Activated T-helper 1 cell treated with anti-CD3 and anti-CD28 coated beads, Interleukin-12 subunit alpha, Interleukin-12 subunit beta, Interleukin-2, Interleukin-4 antibody, amounts not matched to agents 30 ng/mL and 10 ng/mL and 1 ng/mL, durations not matched to agents 14 hours and 24 hours and 36 hours (primary cell): ENCODE measurements at regions not wholly inside any gene's neighbourhood (a gene's known extent, or its start where the extent isn't known, plus 50 kb on each side); places are given as distances from the start of the nearest gene placed in this dataset.

Experiments used
- DNase-seq: peaks from one replicate; pipeline ENCODE4 v3.0.0; 2021; ENCODE audit warnings: low spot score
- H3K27ac Mint-ChIP-seq: one replicate; pipeline ENCODE4 v1.8.0; 2021; ENCODE audit warnings: mild to moderate bottlenecking, mixed read lengths
- H3K27me3 Mint-ChIP-seq: one replicate; pipeline ENCODE4 v1.8.0; 2022; ENCODE audit warnings: mild to moderate bottlenecking, moderate library complexity, mixed read lengths; ENCODE audit not compliant: insufficient read depth
- H3K36me3 Mint-ChIP-seq: one replicate; pipeline ENCODE4 v1.8.0; 2021; ENCODE audit warnings: low read depth, mixed read lengths
- H3K4me1 Mint-ChIP-seq: one replicate; pipeline ENCODE4 v1.8.0; 2021; ENCODE audit warnings: low read depth, mixed read lengths
- H3K4me3 Mint-ChIP-seq: one replicate; pipeline ENCODE4 v1.8.0; 2021; ENCODE audit warnings: mild to moderate bottlenecking, moderate library complexity, mixed read lengths
- H3K9me3 Mint-ChIP-seq: one replicate; pipeline ENCODE4 v1.8.0; 2021; ENCODE audit warnings: mixed read lengths
- intact Hi-C: fragments of 100-400 bp; cut with micrococcal nuclease; formaldehyde crosslinking; loops from one replicate; pipeline ENCODE4 v1.15.1; 2024

DNA sequence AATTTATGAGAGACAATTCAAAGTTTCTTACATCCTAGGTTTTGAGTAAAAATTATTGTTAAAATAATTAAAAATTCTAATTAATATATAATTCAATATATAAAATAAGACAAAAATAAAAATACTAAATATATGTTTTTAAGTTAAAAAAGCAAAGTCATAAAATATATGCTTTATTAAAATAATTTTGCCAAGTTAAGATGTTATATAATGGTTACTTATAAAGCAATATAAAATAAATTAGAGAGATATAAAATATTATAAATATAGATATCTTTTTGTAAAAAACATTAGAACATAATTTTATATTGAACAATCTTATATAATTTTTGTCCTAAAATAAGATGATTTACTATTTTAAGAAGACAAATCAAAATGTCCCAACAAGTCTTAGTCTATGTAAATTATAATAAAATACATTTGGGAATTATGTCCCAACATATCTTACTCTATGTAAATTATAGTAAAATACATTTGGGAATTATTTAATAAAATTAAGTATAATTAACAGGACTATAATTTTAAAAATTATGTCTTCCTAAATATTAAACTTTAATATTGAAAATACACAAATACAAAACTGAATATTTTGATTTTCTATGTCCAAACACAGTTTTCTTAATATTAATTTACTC is 67.7 kb upstream of the TOP3B start:
- no peaks in the 10 kb centered on the region for H3K4me1 Mint-ChIP-seq

DNA sequence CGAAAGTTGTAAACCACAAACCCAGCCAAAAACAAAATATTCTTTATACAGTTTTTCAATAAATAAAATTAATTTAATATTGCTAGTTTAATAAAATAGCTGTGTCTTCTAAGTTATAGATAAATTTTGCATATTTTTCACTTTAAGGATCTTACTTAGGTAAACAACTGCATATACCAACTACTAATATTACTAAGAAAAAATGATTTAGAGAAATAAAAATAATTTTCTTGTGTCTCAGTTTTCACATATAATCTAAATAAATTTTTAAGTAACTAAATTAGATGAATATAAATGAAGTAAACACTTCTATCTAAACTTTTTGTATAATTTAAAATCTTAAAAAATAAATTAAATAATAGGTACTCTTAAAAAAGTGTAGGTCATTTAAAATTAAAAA is 67.1 kb upstream of the TOP3B start:
- H3K36me3 Mint-ChIP-seq = no peaks in the 10 kb centered on the region
- no peak overlapping the region for H3K4me3 Mint-ChIP-seq
- intact Hi-C loops = no loop called here
- DNase-seq = no peak
- H3K27ac Mint-ChIP-seq = no peak overlapping the region
- H3K4me1 Mint-ChIP-seq = no peaks in the 10 kb centered on the region
- peaks cover 25% of the 10 kb centered on the region for H3K27me3 Mint-ChIP-seq
- H3K9me3 Mint-ChIP-seq = no peaks in the 10 kb centered on the region

More for the DNA sequence above, 67.7 kb upstream of the TOP3B start:
- Mint-ChIP-seq H3K9me3 (no peaks in the 10 kb centered on the region), H3K27me3 (peaks cover 25% of the 10 kb centered on the region), H3K4me3 (no peak overlapping the region), H3K27ac (no peak overlapping the region), H3K36me3 (no peaks in the 10 kb centered on the region)
- intact Hi-C loops = no loop called here
- DNase-seq = no peak

DNA sequence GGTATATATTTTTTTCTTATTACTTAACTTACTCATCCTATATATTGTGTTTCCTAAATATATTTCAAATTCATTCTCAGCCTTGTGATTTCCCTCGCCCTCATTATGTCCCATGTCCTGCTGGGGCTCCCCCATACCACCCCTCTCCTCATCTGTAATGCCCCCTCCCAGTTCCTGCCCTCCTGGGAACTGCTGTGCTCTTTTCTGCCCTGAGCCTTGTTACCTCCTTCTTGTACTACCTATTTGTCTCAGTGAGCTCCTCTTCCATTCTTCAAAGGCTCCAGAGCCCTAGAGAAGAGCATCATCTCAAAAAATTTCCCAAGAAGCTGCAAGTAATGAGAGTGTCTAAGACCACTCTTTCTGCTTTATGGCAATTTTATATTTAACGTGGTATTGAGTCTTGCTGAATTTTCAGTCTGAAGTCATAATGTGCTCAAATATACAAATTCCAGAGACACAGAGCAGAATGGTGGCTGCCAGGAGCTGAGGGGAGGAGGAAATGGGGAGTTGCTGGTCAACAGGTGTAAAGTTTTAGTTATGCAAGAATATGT is 66.5 kb upstream of the TOP3B start:
- Mint-ChIP-seq H3K27ac (no peak overlapping the region), H3K27me3 (peaks cover 19% of the 10 kb centered on the region), H3K4me1 (no peaks in the 10 kb centered on the region), H3K36me3 (no peaks in the 10 kb centered on the region), H3K4me3 (no peak overlapping the region), H3K9me3 (no peaks in the 10 kb centered on the region)
- no peak for DNase-seq
- intact Hi-C loops = no loop called here

DNA sequence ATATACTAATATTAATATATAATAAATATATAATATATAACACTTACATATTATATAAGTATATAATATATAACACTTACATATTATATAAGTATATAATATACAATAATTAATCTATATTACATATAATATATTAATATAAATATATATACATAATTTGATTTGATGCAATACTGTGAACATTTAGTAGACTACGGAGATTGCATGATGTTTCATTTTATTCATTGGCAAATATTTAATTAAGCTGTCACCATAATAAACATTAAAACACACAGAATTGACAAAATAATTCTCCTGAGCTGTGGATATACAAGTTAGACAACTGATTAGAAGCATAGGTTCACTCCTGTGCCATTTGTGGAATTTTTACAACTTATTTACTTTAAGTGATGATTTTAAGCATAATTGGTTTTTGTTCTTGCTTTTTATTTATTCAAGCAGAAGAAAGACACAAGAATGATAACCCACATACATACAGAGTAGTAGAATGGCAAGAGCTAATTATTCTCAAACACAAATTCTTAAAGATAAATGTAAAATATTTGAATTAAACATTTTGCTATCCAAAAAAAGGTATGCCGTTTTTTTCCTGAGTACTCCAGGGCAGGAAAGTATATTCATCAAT is 65.8 kb upstream of the TOP3B start:
- H3K4me1 Mint-ChIP-seq = no peaks in the 10 kb centered on the region

DNA sequence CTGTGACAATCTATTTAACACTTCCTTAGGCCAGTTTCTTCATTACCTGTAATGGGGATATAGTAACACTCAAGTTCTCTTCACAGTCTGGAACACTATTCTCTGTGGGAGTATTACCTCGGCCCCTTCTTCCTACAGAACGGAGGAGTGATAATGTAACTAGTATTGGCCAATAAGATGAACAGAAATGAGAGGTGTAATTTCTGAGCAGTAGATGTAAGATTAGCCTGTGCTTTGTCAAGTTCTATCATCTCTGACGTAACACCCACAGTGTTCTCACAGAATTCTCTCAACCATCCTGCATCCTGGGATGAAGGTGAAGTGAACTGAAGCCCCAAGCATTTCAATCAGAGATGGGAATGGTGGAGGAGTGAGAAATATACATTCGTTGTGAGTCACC is 65.2 kb upstream of the TOP3B start:
- H3K27me3 Mint-ChIP-seq = peaks cover 16% of the 10 kb centered on the region
- no peaks in the 10 kb centered on the region for H3K9me3 Mint-ChIP-seq
- H3K4me1 Mint-ChIP-seq = no peaks in the 10 kb centered on the region

More for the DNA sequence above, 65.8 kb upstream of the TOP3B start:
- Mint-ChIP-seq H3K27me3 (peaks cover 16% of the 10 kb centered on the region), H3K9me3 (no peaks in the 10 kb centered on the region), H3K4me3 (no peak overlapping the region), H3K36me3 (no peaks in the 10 kb centered on the region), H3K27ac (no peak overlapping the region)
- no peak for DNase-seq
- intact Hi-C loops = no loop called here

DNA sequence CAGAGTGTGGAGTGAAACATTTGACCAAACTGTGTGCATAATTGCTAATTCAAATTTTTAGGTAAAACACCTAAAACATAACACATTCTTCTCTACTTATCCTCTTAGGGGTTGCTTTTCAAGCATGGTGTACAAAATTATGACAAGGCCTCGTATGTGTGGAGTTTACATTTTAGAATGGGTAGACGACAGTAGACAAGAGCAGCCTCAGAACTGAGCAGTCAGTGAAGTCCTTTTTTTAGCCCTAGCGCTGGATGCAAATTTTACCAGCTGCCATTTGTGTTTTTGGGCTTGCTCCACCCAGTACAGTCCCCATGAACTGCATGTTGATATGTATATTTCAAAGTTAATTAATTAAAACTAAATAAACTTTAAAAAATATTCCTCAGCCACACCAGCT is 64.7 kb upstream of the TOP3B start:
- Mint-ChIP-seq H3K36me3 (no peaks in the 10 kb centered on the region), H3K4me3 (no peak overlapping the region), H3K27ac (no peak overlapping the region), H3K27me3 (peaks cover 13% of the 10 kb centered on the region), H3K9me3 (no peaks in the 10 kb centered on the region), H3K4me1 (no peaks in the 10 kb centered on the region)
- intact Hi-C loops = no loop called here
- DNase-seq = no peak

More for the DNA sequence above, 65.2 kb upstream of the TOP3B start:
- DNase-seq = no peak
- H3K4me3 Mint-ChIP-seq = no peak overlapping the region
- H3K27ac Mint-ChIP-seq = no peak overlapping the region
- no peaks in the 10 kb centered on the region for H3K36me3 Mint-ChIP-seq
- intact Hi-C loops = no loop called here

DNA sequence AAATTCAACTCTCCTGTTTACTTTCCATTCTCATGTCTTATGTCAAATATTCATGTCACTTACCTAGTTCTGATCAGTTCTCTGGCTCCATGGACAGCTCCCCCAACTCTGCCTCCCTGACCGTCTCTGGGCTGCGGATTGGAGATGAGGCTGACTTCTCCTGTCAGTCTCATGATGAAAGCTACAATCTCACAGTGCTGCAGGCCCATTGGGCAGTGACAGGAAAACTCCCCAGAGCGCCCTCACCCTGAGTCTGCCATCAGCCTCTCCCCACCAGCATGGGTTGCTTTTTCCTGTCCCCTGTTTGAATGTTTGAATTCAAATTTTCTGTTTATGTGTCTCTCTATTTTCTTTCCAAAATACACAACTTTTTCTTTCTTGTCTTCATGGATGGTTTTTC is 63.8 kb upstream of the TOP3B start:
- no peak for DNase-seq
- intact Hi-C loops = no loop called here
- Mint-ChIP-seq H3K27me3 (peaks cover 12% of the 10 kb centered on the region), H3K4me3 (no peak overlapping the region), H3K4me1 (peaks cover 6% of the 10 kb centered on the region), H3K9me3 (no peaks in the 10 kb centered on the region), H3K36me3 (no peaks in the 10 kb centered on the region), H3K27ac (no peak overlapping the region)

DNA sequence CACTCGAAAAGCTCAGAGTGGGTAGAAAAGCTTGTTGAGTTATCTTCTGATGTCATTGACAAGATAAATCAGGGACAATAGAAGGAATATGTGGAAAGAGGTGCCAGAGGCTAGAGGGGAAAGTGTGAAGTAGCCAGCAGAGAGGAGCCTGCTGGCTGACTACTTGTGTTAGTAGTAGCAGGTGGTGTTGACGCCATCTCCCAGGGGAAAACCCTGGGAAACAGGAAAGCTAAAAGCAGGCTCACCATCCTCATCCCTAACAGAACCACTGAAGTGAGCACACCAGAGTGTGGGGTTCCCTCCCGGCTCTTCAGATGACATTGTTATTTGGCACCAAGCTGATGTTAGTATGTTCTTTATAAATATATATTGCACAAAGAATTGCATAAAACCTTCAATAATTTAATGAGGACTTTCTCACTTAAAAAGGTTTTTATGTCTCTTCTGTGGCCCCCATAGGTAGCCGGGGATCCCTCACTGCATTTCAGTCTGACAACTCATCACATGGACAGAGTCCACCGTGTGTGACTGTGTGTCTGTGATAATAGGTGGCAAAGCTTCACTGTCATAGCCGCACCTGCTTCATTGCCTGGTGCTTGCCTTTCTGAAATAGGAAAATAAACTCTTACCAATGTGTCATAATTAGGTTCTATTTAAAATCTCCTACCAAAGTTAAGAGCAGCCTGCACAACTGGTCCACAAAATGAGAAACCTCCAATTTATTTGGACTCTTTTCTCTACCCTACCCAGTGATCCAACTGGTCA is 63.2 kb upstream of the TOP3B start:
- Mint-ChIP-seq H3K4me1 (peaks cover 6% of the 10 kb centered on the region), H3K4me3 (no peak overlapping the region), H3K27ac (no peak overlapping the region), H3K36me3 (no peaks in the 10 kb centered on the region), H3K9me3 (no peaks in the 10 kb centered on the region), H3K27me3 (peaks cover 12% of the 10 kb centered on the region)
- DNase-seq = no peak
- intact Hi-C loops = no loop called here

DNA sequence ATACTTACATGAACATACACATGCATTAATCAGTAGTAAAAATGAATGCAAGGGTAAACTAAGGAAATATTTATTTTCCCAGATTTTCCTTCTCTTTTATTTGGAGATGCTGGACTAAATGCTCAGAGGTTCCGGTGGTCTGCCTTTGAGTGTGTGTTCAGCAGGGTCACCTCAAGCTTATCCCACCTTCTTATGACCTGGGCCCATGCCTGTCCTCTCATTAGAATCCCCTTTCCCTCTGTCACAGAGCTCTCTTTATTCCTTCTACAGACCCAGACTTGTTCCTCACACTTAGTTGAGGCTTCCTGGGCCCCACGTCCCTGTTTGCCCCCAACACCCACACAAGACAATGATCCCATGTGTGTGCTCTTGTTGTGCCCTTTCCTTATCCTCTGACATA is 61.6 kb upstream of the TOP3B start:
- Mint-ChIP-seq H3K27ac (no peak overlapping the region), H3K36me3 (no peaks in the 10 kb centered on the region), H3K9me3 (no peaks in the 10 kb centered on the region), H3K4me1 (peaks cover 6% of the 10 kb centered on the region), H3K27me3 (peaks cover 15% of the 10 kb centered on the region), H3K4me3 (no peak overlapping the region)
- intact Hi-C loops = no loop called here
- DNase-seq = no peak

DNA sequence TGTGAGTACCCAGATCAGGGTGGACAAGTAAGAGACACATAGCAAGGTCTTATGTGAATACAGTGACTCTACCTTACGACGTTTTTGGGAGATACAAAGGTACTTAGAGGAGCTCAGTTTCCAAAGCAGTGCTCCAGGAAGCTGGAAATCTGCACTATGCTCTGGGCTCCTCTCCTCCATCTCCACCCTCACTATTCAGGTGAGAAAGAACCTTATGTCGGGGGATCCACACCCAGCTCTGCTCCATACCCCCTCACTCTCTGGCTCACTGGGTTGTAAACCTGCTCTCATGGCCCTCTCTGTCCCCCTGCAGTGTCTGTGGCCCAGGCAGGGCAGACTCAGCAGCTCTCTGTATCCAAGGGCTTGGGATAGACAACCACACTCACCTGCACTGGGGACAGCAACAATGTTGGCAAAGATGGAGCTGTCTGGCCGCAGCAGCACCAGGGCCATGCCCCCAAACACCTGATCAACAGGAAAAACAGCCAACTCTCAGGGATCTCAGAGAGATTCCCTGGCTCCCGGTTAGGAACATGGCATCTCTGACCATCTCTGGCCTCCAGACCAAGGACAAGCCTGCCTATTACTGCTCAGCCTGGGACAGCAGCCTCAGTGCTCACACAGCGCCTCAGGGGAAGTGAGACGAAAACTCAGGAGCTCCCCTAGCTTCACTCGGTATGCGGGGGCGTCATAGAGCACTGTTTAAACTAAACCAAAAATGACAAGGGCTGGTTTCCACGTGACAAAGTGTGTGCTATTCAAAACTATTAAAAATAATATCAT is 60.9 kb upstream of the TOP3B start:
- H3K4me1 Mint-ChIP-seq = peaks cover 6% of the 10 kb centered on the region
- intact Hi-C loops = no loop called here
- DNase-seq = no peak
- no peak overlapping the region for H3K4me3 Mint-ChIP-seq
- H3K27ac Mint-ChIP-seq = no peak overlapping the region
- H3K27me3 Mint-ChIP-seq = peaks cover 12% of the 10 kb centered on the region
- H3K9me3 Mint-ChIP-seq = no peaks in the 10 kb centered on the region
- H3K36me3 Mint-ChIP-seq = no peaks in the 10 kb centered on the region

DNA sequence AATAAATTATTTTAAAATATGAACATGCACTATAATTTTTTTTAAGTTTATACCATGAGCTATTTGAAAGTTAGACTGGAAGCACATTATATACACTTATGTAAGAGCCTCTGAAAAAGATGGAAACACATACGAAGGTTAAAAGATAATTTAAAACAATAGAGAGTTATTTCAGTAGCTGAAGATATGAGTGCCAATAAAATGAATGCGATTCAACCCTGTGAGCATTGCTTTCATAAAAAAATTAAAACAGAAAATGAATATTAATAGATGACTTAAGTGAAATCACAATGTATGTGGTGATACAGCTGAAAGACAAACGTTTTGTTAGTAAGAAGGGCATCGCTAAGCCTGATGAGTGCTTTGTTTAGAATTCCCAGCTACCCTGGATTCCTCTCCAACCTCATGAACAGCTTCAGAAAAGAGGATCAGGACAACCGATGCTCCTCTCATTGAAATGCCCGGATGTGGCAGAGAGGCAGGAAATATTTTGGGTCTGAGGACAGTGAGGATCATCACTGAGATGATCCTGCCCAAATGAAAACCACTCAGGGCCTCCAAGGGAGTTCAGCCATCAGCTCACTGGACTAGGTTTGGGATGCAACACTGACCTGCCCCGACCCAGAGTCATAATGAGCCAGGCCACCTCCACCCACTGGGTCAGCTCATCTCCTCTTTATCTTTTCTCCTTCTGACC is 60.2 kb upstream of the TOP3B start:
- H3K4me3 Mint-ChIP-seq = no peak overlapping the region
- intact Hi-C loops = no loop called here
- no peak overlapping the region for H3K27ac Mint-ChIP-seq
- no peak for DNase-seq
- H3K9me3 Mint-ChIP-seq = no peaks in the 10 kb centered on the region
- no peaks in the 10 kb centered on the region for H3K36me3 Mint-ChIP-seq
- H3K4me1 Mint-ChIP-seq = peaks cover 6% of the 10 kb centered on the region
- H3K27me3 Mint-ChIP-seq = peaks cover 14% of the 10 kb centered on the region

DNA sequence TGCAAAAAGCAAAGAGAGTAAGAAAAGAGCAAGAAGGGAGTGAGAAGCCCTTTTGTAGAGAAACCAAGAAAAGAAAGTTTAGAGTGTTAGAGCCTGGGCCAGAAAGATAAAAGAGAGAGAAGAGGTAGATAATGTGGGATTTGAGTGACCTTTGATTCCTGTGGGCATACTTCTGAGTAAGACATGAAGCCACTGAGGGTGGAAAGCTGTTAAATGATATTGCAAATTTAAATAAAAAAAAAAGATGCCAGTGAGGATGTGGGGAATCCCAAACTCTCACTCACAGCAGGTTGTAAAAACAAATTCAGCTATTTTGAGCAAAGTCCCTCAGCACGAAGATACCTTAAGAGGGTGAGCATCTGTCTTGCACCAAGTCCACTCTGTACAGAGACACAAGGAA is 59.4 kb upstream of the TOP3B start:
- H3K36me3 Mint-ChIP-seq = no peaks in the 10 kb centered on the region
- H3K4me3 Mint-ChIP-seq = no peak overlapping the region
- H3K27me3 Mint-ChIP-seq = peaks cover 13% of the 10 kb centered on the region
- H3K27ac Mint-ChIP-seq = no peak overlapping the region
- intact Hi-C loops = no loop called here
- no peak for DNase-seq
- H3K4me1 Mint-ChIP-seq = peaks cover 6% of the 10 kb centered on the region
- no peaks in the 10 kb centered on the region for H3K9me3 Mint-ChIP-seq
